ENCODE measurements at regions not wholly inside any gene's neighbourhood (a gene's known extent, or its start where the extent isn't known, plus 50 kb on each side); places are given as distances from the start of the nearest gene placed in this dataset.

DNA sequence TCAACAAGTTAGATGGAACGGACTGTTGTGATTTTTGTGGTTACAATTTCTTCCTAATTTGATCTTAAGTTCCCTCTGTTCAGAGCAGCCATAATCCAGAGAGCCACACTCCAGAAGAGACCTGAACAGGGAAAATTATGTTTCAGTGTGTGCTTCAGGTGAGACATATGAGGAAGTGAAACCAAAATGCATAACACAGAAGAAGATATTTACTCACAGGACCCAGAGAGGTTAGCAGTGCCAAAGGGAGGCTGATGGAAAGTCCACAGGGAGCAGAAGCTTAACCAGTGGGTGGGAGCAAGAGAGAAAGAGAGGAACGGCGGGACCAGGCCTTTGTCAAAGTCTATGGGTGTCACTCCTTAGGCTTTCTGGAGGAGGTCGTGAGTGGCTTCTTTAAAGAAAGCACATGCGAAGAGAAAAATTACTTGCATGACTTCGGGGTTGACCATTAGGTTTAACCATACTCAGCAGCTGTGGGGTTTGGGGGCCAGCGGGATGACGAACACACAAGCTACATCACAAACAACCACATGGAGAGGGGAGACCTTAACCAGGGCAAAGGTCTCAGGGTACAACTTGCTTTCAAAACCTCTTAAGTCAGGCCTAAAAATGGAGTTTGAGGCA, 141.4 kb downstream of the MED10 start:
- DNase-seq: no peak
- TF ChIP-seq GATA1 (IDR thresholded peaks at IDR 0.05; ENCODE audit: low read depth, low read length): no peak
- no peak for TF ChIP-seq POLR2A (IDR thresholded peaks at IDR 0.05; ENCODE audit: low read length)

DNA sequence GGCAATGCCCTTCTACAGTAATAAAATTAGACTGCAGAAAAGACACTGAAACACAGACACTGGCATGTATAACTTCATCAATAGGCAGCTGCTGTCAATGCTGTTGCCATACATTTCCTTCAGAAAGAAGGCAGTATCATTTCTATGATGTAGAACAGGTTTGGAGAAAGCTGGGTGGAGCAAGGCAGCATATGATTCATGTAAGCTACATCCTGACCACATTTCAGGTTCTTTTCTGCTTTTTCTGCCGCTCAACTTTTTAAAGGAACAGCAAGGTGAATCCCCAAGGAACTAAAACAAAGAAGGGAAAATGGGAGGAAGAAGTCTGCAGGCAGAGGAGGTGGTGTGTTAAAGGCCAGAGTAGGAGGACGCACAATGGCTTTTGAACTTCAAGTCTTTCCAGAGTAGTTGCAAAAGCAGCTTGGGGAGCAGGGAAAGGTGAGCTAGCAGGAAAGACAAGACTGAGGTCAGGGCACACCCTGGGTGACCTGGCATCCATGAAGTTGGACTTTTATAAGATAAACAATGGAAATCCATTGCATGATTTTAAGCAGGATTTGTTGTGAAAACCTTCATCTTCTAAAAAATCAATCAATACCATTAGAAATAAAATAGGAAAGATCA, 142.1 kb downstream of the MED10 start:
- no peak for DNase-seq
- TF ChIP-seq POLR2A (IDR thresholded peaks at IDR 0.05; ENCODE audit: low read length) (no peak), GATA1 (IDR thresholded peaks at IDR 0.05; ENCODE audit: low read depth, low read length) (no peak)

- no peak for TF ChIP-seq POLR2A (IDR thresholded peaks at IDR 0.05; ENCODE audit: low read length)
- no peak for TF ChIP-seq GATA1 (IDR thresholded peaks at IDR 0.05; ENCODE audit: low read depth, low read length)
- no peak for DNase-seq
These were observed 142.6 kb downstream of the MED10 start for GRCh38 chr5:6235726-6236125.

DNA sequence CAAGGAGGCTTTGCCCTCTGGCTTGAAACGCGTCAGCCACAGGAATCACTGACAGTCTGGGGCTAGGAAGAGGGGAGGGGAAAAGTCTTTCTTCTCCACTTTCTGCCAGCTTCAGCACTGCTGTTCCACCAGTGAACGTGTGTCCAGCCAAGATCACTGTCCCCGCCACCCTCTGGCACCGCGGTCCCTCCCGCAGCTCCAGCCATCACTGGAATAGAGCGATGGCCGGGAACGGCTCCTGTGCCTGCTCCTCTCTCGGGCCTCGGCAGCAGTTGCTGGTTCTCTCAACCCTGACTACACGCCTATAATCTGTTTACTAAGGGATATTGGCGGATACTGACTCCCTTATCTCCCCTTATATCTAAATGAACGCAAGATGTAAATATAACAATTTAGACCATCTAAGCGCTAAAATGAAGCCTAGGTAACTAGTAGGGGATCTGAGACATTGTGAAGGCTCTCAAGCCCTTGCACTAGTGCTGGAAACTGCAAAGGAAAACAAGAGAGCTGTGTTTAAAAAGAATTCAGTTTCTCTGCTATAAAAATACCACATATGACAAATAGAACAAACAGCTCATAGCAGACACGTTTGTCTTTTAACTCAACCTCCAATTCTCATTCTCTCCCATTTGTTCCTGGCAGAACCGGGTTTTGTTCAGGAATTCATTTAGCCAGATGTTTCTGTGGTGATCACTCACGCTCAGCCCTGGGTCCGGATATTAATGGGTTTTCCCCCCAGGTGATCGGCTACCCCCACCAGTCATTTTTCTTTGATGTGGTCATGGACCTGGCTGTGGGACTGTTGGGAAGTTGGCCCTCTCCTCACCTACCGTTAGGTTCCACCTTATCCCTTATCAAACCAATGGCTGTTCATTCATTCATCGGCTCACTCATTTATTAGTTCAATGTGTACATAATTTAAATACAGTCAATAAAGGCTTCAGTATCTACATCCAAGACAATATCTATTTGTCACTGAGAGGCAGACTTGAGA, 149.8 kb downstream of the MED10 start:
- TF ChIP-seq GATA1 (IDR thresholded peaks at IDR 0.05; ENCODE audit: low read depth, low read length) (no peak), POLR2A (IDR thresholded peaks at IDR 0.05; ENCODE audit: low read length) (no peak)
- DNase-seq: no peak

- no peak for DNase-seq
- TF ChIP-seq POLR2A (IDR thresholded peaks at IDR 0.05; ENCODE audit: low read length) (no peak), GATA1 (IDR thresholded peaks at IDR 0.05; ENCODE audit: low read depth, low read length) (no peak)
These were observed 153.2 kb downstream of the MED10 start for GRCh38 chr5:6225121-6225607.

DNA sequence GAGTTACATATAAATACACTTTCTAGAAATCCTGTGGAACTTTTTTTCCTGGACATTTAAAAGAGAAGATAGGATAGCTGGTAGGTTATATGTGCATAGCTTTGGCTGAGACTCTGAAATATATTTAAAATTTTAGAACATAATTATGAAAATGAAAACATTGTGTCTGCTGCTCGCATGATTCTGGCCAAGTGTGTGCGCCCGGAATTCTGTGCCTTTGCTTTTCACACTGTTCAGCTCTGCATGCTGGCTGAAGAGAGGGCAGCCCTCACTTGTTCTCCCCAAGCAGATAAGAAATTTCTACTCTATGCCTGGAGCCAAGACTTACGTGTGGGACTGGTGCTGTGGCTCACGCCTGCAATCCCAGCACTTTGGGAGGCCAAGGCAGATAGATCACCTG, 153.9 kb downstream of the MED10 start:
- DNase-seq: no peak
- TF ChIP-seq GATA1 (IDR thresholded peaks at IDR 0.05; ENCODE audit: low read depth, low read length): no peak

- no peak for TF ChIP-seq GATA1 (IDR thresholded peaks at IDR 0.05; ENCODE audit: low read depth, low read length)
- no peak for TF ChIP-seq POLR2A (IDR thresholded peaks at IDR 0.05; ENCODE audit: low read length)
- no peak for DNase-seq
These were observed 155.4 kb downstream of the MED10 start for GRCh38 chr5:6222899-6223298.

- DNase-seq: no peak
- TF ChIP-seq POLR2A (IDR thresholded peaks at IDR 0.05; ENCODE audit: low read length) (no peak), GATA1 (IDR thresholded peaks at IDR 0.05; ENCODE audit: low read depth, low read length) (no peak)
These were observed 156.2 kb downstream of the MED10 start for GRCh38 chr5:6222121-6222520.

GRCh38 chr5:6221141-6221626, 157.2 kb downstream of the MED10 start:
- no peak for TF ChIP-seq GATA1 (IDR thresholded peaks at IDR 0.05; ENCODE audit: low read depth, low read length)
- no peak for TF ChIP-seq POLR2A (IDR thresholded peaks at IDR 0.05; ENCODE audit: low read length)
- no peak for DNase-seq

GRCh38 chr5:6220346-6221088, 157.8 kb downstream of the MED10 start:
- DNase-seq: no peak
- no peak for TF ChIP-seq POLR2A (IDR thresholded peaks at IDR 0.05; ENCODE audit: low read length)
- TF ChIP-seq GATA1 (IDR thresholded peaks at IDR 0.05; ENCODE audit: low read depth, low read length): no peak

DNA sequence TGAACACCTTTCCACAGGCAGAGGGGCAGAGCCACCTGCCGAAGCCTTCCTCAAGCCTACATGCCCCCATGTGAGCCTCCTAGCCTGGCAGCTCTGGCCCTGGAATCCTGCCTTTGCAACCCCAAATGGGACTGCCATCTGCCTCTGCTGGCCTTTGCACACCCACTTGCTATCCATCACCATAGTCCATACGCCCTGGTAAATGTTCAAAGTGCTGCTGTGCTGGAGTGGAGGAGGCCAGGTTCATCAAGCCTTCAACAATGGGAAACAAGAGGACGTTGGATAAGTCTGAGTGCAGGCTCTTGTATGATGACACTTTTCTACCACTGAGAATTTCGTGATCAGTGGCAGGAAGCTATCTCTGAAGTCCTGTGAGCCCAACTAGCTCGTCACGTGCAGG, 159.8 kb downstream of the MED10 start:
- no peak for TF ChIP-seq POLR2A (IDR thresholded peaks at IDR 0.05; ENCODE audit: low read length)
- no peak for TF ChIP-seq GATA1 (IDR thresholded peaks at IDR 0.05; ENCODE audit: low read depth, low read length)
- DNase-seq: no peak

DNA sequence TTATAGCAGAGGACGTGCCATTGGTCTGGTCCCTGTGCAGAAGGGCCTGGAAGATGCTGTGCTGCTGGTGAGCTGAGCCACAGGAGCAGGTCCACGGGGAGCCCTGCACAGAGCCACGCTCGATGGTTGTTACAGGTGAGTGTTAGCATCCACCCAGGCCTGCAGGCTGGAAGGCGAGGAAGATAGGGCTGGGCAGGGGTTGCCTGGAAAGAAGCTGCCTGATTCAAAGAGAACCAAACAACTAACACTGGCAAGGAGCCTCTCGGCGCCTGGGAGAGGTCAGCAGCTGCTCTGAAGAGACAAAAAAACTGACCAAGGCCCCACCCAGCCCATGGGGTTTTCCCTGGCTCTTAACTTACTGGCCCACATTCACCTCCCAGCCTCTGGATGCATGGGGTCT, 160.2 kb downstream of the MED10 start:
- no peak for DNase-seq
- TF ChIP-seq POLR2A (IDR thresholded peaks at IDR 0.05; ENCODE audit: low read length) (no peak), GATA1 (IDR thresholded peaks at IDR 0.05; ENCODE audit: low read depth, low read length) (no peak)

GRCh38 chr5:6216471-6217075, 161.8 kb downstream of the MED10 start:
- no peak for DNase-seq
- no peak for TF ChIP-seq GATA1 (IDR thresholded peaks at IDR 0.05; ENCODE audit: low read depth, low read length)
- no peak for TF ChIP-seq POLR2A (IDR thresholded peaks at IDR 0.05; ENCODE audit: low read length)

Data from erythroblast (primary cell).